GM18519 (cell line): ENCODE measurements at regions not wholly inside any gene's neighbourhood (a gene's known extent, or its start where the extent isn't known, plus 50 kb on each side); places are given as distances from the start of the nearest gene placed in this dataset.

Experiments used
- ATAC-seq: cut with Tn5 transposase; IDR thresholded peaks from one replicate; pipeline ENCODE4 v1.9.1; 2021; ENCODE audit warnings: mild to moderate bottlenecking, moderate library complexity; ENCODE audit not compliant: unreplicated experiment, low FRiP score

GRCh38 chr5:20605732-20606525, 617.9 kb upstream of the CDH18 start:
- no peak for ATAC-seq

- ATAC-seq: no peak
Observed at GRCh38 chr5:20604992-20605391, 617.0 kb upstream of the CDH18 start.

- ATAC-seq: no peak
Observed at GRCh38 chr5:20601678-20602100, 613.7 kb upstream of the CDH18 start.

GRCh38 chr5:20590356-20590755, 602.4 kb upstream of the CDH18 start:
- no peak for ATAC-seq

- no peak for ATAC-seq
Observed at GRCh38 chr5:20575571-20575970, 587.6 kb upstream of the CDH18 start.

- ATAC-seq: no peak
Observed at GRCh38 chr5:20574576-20574975, 586.6 kb upstream of the CDH18 start.

GRCh38 chr5:20572614-20573013, 584.6 kb upstream of the CDH18 start:
- ATAC-seq: no peak

- no peak for ATAC-seq
Observed at GRCh38 chr5:20570486-20570885, 582.5 kb upstream of the CDH18 start.

- ATAC-seq: no peak
Observed at GRCh38 chr5:20562544-20562943, 574.5 kb upstream of the CDH18 start.

- ATAC-seq: no peak
Observed at GRCh38 chr5:20559845-20560244, 571.8 kb upstream of the CDH18 start.

GRCh38 chr5:20556115-20556763, 568.2 kb upstream of the CDH18 start:
- no peak for ATAC-seq

GRCh38 chr5:20555034-20555433, 567.0 kb upstream of the CDH18 start:
- no peak for ATAC-seq

- ATAC-seq: no peak
Observed at GRCh38 chr5:20554001-20554400, 566.0 kb upstream of the CDH18 start.

- no peak for ATAC-seq
Observed at GRCh38 chr5:20537911-20538703, 550.1 kb upstream of the CDH18 start.

- ATAC-seq: no peak
Observed at GRCh38 chr5:20536813-20537212, 548.8 kb upstream of the CDH18 start.

- ATAC-seq: no peak
Observed at GRCh38 chr5:20536341-20536740, 548.3 kb upstream of the CDH18 start.

GRCh38 chr5:20528471-20528870, 540.5 kb upstream of the CDH18 start:
- no peak for ATAC-seq

GRCh38 chr5:20524991-20525529, 537.1 kb upstream of the CDH18 start:
- ATAC-seq: no peak

GRCh38 chr5:20522905-20523482, 535.0 kb upstream of the CDH18 start:
- ATAC-seq: no peak

- no peak for ATAC-seq
Observed at GRCh38 chr5:20515606-20516005, 527.6 kb upstream of the CDH18 start.

GRCh38 chr5:20514145-20514544, 526.1 kb upstream of the CDH18 start:
- ATAC-seq: no peak
